ENCODE measurements at regions not wholly inside any gene's neighbourhood (a gene's known extent, or its start where the extent isn't known, plus 50 kb on each side); places are given as distances from the start of the nearest gene placed in this dataset.

DNA sequence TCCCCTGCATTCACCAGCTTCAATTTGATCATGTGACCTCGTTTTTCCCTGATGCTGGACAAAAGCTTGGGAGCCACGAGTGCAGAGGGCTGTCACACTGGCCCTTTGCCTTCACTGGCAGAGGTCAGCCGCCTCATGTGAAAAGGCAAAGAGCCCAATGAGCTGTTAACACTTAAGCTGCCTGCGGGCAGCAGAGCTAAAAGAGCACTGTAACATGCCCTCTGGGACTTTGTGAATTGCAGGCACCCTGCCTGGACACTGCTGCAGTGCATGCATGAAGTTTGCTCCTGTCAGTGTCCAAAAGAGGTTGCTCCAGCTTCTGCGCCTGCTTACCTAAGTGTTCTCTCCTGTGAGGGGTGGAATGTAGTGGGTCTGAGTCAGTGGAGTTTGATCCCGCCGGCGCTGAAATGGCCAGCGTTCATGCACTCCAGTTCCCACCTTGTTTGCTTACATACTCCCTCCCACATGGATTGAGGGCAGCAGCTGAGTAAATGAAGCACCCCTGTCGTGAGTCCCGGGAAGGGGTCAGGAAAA is 193.7 kb downstream of the RFC3 start:
- no peak for DNase-seq (ENCODE audit: low read depth)
- H3K4me3 ChIP-seq (ENCODE audit: low read depth, low read length), result no peak overlapping the region
- TF ChIP-seq, protein P1, sequence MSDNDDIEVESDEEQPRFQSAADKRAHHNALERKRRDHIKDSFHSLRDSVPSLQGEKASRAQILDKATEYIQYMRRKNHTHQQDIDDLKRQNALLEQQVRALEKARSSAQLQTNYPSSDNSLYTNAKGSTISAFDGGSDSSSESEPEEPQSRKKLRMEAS (IDR thresholded peaks at IDR 0.05; ENCODE audit: low read depth, low read length), result no peak
- TF ChIP-seq MYC (IDR thresholded peaks at IDR 0.05; ENCODE audit: low read depth, low read length) (no peak), POLR2A (IDR thresholded peaks at IDR 0.05; ENCODE audit: extremely low read depth, insufficient read length) (no peak)
- TF ChIP-seq, protein P2, sequence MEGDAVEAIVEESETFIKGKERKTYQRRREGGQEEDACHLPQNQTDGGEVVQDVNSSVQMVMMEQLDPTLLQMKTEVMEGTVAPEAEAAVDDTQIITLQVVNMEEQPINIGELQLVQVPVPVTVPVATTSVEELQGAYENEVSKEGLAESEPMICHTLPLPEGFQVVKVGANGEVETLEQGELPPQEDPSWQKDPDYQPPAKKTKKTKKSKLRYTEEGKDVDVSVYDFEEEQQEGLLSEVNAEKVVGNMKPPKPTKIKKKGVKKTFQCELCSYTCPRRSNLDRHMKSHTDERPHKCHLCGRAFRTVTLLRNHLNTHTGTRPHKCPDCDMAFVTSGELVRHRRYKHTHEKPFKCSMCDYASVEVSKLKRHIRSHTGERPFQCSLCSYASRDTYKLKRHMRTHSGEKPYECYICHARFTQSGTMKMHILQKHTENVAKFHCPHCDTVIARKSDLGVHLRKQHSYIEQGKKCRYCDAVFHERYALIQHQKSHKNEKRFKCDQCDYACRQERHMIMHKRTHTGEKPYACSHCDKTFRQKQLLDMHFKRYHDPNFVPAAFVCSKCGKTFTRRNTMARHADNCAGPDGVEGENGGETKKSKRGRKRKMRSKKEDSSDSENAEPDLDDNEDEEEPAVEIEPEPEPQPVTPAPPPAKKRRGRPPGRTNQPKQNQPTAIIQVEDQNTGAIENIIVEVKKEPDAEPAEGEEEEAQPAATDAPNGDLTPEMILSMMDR (IDR thresholded peaks at IDR 0.05; ENCODE audit: low read depth, low read length), result no peak

DNA sequence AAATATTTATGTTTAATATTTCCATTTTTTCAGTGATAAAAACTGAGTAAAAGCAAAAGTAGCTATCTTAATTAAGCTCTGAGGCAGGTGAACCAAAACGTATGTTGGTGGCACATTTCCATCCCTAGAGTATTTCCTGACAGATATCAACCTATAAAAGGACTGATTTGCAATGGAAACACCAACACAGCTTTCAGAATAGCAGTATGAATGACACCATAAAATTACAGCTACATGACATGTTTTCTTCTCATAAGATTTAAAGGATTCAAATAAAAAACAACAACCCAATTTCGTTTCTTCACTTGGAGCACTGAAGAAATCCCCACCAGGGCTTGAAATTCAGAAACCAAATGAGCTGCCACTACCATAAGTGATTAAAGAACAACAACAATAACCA is 194.4 kb downstream of the RFC3 start:
- no peak overlapping the region for H3K4me3 ChIP-seq (ENCODE audit: low read depth, low read length)
- TF ChIP-seq, protein P2 (IDR thresholded peaks at IDR 0.05; ENCODE audit: low read depth, low read length), result no peak
- no peak for TF ChIP-seq POLR2A (IDR thresholded peaks at IDR 0.05; ENCODE audit: extremely low read depth, insufficient read length)
- TF ChIP-seq, protein P1 (IDR thresholded peaks at IDR 0.05; ENCODE audit: low read depth, low read length), result no peak
- DNase-seq (ENCODE audit: low read depth), result no peak

DNA sequence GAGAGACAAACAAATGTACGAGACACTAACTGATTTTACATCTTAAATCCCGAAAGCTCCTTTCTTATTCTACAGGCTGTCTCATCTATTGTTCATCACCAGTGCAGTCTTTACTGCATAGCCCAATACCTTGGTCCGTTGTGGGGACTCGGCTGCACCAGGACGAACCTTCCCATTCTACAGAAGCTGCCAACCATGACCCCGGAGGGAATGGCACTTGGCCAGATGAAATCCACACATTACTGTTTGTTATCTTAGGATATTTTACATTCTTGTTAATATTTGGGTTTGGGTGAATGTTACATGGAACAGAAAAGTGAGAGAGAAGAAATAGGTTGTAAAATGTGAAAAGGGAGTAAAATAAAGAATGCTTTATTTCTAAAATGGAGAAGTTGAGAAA is 195.1 kb downstream of the RFC3 start:
- DNase-seq (ENCODE audit: low read depth), result no peak
- H3K4me3 ChIP-seq (ENCODE audit: low read depth, low read length), result no peak overlapping the region
- no peak for TF ChIP-seq POLR2A (IDR thresholded peaks at IDR 0.05; ENCODE audit: extremely low read depth, insufficient read length)
- TF ChIP-seq, protein P1 (IDR thresholded peaks at IDR 0.05; ENCODE audit: low read depth, low read length), result no peak
- TF ChIP-seq, protein P2 (IDR thresholded peaks at IDR 0.05; ENCODE audit: low read depth, low read length), result no peak
- TF ChIP-seq MYC (IDR thresholded peaks at IDR 0.05; ENCODE audit: low read depth, low read length), result no peak

DNA sequence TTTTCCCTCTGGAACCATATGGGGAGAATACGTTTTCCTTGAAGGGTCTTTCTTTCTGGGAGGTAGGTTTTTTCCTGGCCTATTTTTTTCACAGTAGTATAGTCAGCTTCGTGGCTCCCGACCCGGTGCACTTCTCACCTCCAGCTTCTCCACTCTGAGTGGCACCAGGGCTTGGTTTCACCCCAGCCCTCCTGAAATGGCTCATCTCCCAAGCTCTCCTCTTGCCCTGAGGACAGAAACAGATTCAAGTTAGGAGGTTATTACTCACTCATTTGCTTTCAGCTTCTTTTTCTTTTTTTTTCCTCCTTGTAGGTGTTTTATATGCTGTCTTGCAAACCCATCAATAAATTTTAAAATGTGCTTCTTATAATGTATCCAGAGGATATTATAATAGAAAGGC is 199.3 kb downstream of the RFC3 start:
- TF ChIP-seq, protein P1 (IDR thresholded peaks at IDR 0.05; ENCODE audit: low read depth, low read length), result no peak
- DNase-seq (ENCODE audit: low read depth), result no peak

DNA sequence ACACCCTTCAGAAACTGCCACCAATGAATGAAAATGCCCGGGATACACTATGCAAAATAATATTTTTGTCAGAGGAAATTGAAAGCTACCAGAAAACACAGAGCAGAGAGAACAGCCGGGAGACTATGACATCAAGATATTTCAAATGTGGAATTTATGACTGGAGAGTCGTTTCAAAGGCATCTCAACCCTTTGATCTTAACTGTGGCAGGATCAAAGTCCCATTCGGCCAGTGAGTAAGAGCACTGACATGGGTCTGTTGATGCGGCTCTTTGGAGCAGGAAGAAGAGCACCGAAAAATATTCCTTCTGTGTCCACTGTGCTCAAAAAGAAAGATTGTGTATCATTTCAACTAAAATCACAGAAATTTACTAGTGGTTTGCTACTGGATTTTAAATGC is 201.9 kb downstream of the RFC3 start:
- TF ChIP-seq MYC (IDR thresholded peaks at IDR 0.05; ENCODE audit: low read depth, low read length), result no peak
- TF ChIP-seq POLR2A (IDR thresholded peaks at IDR 0.05; ENCODE audit: extremely low read depth, insufficient read length), result no peak
- TF ChIP-seq, protein P2 (IDR thresholded peaks at IDR 0.05; ENCODE audit: low read depth, low read length), result no peak
- TF ChIP-seq, protein P1 (IDR thresholded peaks at IDR 0.05; ENCODE audit: low read depth, low read length), result no peak
- H3K4me3 ChIP-seq (ENCODE audit: low read depth, low read length), result no peak overlapping the region
- no peak for DNase-seq (ENCODE audit: low read depth)

More for the DNA sequence above, 199.3 kb downstream of the RFC3 start:
- H3K4me3 ChIP-seq (ENCODE audit: low read depth, low read length), result no peak overlapping the region

DNA sequence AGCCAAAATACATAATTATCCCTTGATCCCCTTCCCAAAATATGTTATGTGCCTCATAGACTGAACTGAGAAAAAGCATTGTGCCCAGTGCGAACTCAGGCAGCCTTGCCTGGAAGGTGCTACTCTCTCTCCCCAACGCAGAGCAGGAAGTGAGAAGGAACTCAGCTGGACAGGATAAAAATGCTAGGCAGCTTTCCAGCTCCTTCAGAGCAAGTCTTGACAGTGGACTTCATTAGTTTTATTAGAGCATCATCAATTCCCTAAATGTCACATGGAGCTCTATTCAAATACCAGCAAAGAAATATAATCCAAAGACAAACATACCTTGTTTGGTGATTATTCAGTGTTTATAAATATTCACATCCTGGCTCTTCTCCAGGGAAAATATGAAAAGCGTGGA is 202.4 kb downstream of the RFC3 start:
- no peak overlapping the region for H3K4me3 ChIP-seq (ENCODE audit: low read depth, low read length)
- no peak for DNase-seq (ENCODE audit: low read depth)
- TF ChIP-seq, protein P2 (IDR thresholded peaks at IDR 0.05; ENCODE audit: low read depth, low read length), result no peak
- TF ChIP-seq POLR2A (IDR thresholded peaks at IDR 0.05; ENCODE audit: extremely low read depth, insufficient read length) (no peak), MYC (IDR thresholded peaks at IDR 0.05; ENCODE audit: low read depth, low read length) (no peak)
- TF ChIP-seq, protein P1 (IDR thresholded peaks at IDR 0.05; ENCODE audit: low read depth, low read length), result no peak
